ENCODE measurements at regions not wholly inside any gene's neighbourhood (a gene's known extent, or its start where the extent isn't known, plus 50 kb on each side); places are given as distances from the start of the nearest gene placed in this dataset.
"Not testable (repeated sequence)": the region's sequence is repeated elsewhere in the genome, so short reads cannot be mapped to it uniquely, and the experiment has no call there.

- H2BK15ac ChIP-seq (replicated peaks; ENCODE audit: low read depth); H3K4ac ChIP-seq (ENCODE audit: low read depth, low read length); DNase-seq; H3K4me2 ChIP-seq (ENCODE audit: low read length); H3K4me1 ChIP-seq (ENCODE audit: control insufficient read depth, low read depth, low read length); H3K23ac ChIP-seq (ENCODE audit: low read length); H4K5ac ChIP-seq (ENCODE audit: low read length); H2BK5ac ChIP-seq (ENCODE audit: low read length); H3K36me3 ChIP-seq (ENCODE audit: control insufficient read depth, insufficient read depth, low read length); H3K18ac ChIP-seq (ENCODE audit: low read length); H2BK120ac ChIP-seq (ENCODE audit: low read depth, low read length); H3K27ac ChIP-seq (ENCODE audit: low read depth, low read length); H3K4me3 ChIP-seq (ENCODE audit: low read length); H3K56ac ChIP-seq (ENCODE audit: low read length); H4K8ac ChIP-seq (ENCODE audit: low read depth, low read length); H2AK5ac ChIP-seq (ENCODE audit: low read length); H3K27me3 ChIP-seq (ENCODE audit: insufficient read depth, low read length, poor library complexity); H3K9ac ChIP-seq (ENCODE audit: low read length); H3K79me2 ChIP-seq (ENCODE audit: control insufficient read depth, insufficient read depth, low read length); H3K79me1 ChIP-seq (ENCODE audit: low read length): not testable (repeated sequence)
- WGBS (ENCODE audit: extremely low coverage, insufficient coverage, low lambda C conversion rate): no CpG with 5 or more reads among the region's 5 CpGs
Observed at GRCh38 chr5:52102311-52102710, 685.4 kb upstream of the ITGA1 start.

- Histone ChIP-seq H3K4me2 (ENCODE audit: low read length) (no peak overlapping the region), H3K18ac (ENCODE audit: low read length) (no peak overlapping the region), H4K5ac (ENCODE audit: low read length) (no peak overlapping the region), H3K27ac (ENCODE audit: low read depth, low read length) (no peak overlapping the region), H2BK5ac (ENCODE audit: low read length) (no peak overlapping the region), H2AK5ac (ENCODE audit: low read length) (no peak overlapping the region), H3K4me1 (ENCODE audit: control insufficient read depth, low read depth, low read length) (no peaks in the 10 kb centered on the region), H2BK120ac (ENCODE audit: low read depth, low read length) (no peak overlapping the region), H3K23ac (ENCODE audit: low read length) (no peak overlapping the region), H3K27me3 (ENCODE audit: insufficient read depth, low read length, poor library complexity) (no peaks in the 10 kb centered on the region), H3K36me3 (ENCODE audit: control insufficient read depth, insufficient read depth, low read length) (no peaks in the 10 kb centered on the region), H2BK15ac (replicated peaks; ENCODE audit: low read depth) (no peak overlapping the region), H3K79me1 (ENCODE audit: low read length) (no peaks in the 10 kb centered on the region), H4K8ac (ENCODE audit: low read depth, low read length) (no peak overlapping the region), H3K4me3 (ENCODE audit: low read length) (no peak overlapping the region), H3K56ac (ENCODE audit: low read length) (no peak overlapping the region), H3K79me2 (ENCODE audit: control insufficient read depth, insufficient read depth, low read length) (no peaks in the 10 kb centered on the region), H3K9ac (ENCODE audit: low read length) (no peak overlapping the region), H3K4ac (ENCODE audit: low read depth, low read length) (no peak overlapping the region)
- WGBS (ENCODE audit: extremely low coverage, insufficient coverage, low lambda C conversion rate): no CpG with 5 or more reads among the region's 4 CpGs
- no peak for DNase-seq
Observed at GRCh38 chr5:52107210-52107905, 680.4 kb upstream of the ITGA1 start.

GRCh38 chr5:52119768-52120167 lies 667.9 kb upstream of the ITGA1 start:
- Histone ChIP-seq H2BK15ac (replicated peaks; ENCODE audit: low read depth) (no peak overlapping the region), H3K36me3 (ENCODE audit: control insufficient read depth, insufficient read depth, low read length) (no peaks in the 10 kb centered on the region), H4K8ac (ENCODE audit: low read depth, low read length) (no peak overlapping the region), H3K27me3 (ENCODE audit: insufficient read depth, low read length, poor library complexity) (no peaks in the 10 kb centered on the region), H3K18ac (ENCODE audit: low read length) (no peak overlapping the region), H3K4ac (ENCODE audit: low read depth, low read length) (no peak overlapping the region), H3K27ac (ENCODE audit: low read depth, low read length) (no peak overlapping the region), H2BK5ac (ENCODE audit: low read length) (no peak overlapping the region), H3K4me1 (ENCODE audit: control insufficient read depth, low read depth, low read length) (no peaks in the 10 kb centered on the region), H3K79me1 (ENCODE audit: low read length) (no peaks in the 10 kb centered on the region), H3K79me2 (ENCODE audit: control insufficient read depth, insufficient read depth, low read length) (no peaks in the 10 kb centered on the region), H3K4me3 (ENCODE audit: low read length) (no peak overlapping the region), H4K5ac (ENCODE audit: low read length) (no peak overlapping the region), H3K9ac (ENCODE audit: low read length) (no peak overlapping the region), H3K23ac (ENCODE audit: low read length) (no peak overlapping the region), H3K56ac (ENCODE audit: low read length) (no peak overlapping the region), H3K4me2 (ENCODE audit: low read length) (no peak overlapping the region), H2AK5ac (ENCODE audit: low read length) (no peak overlapping the region), H2BK120ac (ENCODE audit: low read depth, low read length) (no peak overlapping the region)
- no CpG with 5 or more reads among the region's 1 CpG for WGBS (ENCODE audit: extremely low coverage, insufficient coverage, low lambda C conversion rate)
- peak; percentile 46 for DNase-seq

- Histone ChIP-seq H3K4me3 (ENCODE audit: low read length) (no peak overlapping the region), H4K5ac (ENCODE audit: low read length) (no peak overlapping the region)
Observed at GRCh38 chr5:52132053-52132452, 655.7 kb upstream of the ITGA1 start.

GRCh38 chr5:52134013-52134650 lies 653.6 kb upstream of the ITGA1 start:
- no peaks in the 10 kb centered on the region for H3K27me3 ChIP-seq (ENCODE audit: insufficient read depth, low read length, poor library complexity)
- H4K8ac ChIP-seq (ENCODE audit: low read depth, low read length): no peak overlapping the region
- H3K36me3 ChIP-seq (ENCODE audit: control insufficient read depth, insufficient read depth, low read length): no peaks in the 10 kb centered on the region
- no peak overlapping the region for H3K4ac ChIP-seq (ENCODE audit: low read depth, low read length)
- H3K79me2 ChIP-seq (ENCODE audit: control insufficient read depth, insufficient read depth, low read length): no peaks in the 10 kb centered on the region
- H2AK5ac ChIP-seq (ENCODE audit: low read length): no peak overlapping the region
- no peak overlapping the region for H3K9ac ChIP-seq (ENCODE audit: low read length)
- no CpG with 5 or more reads among the region's 3 CpGs for WGBS (ENCODE audit: extremely low coverage, insufficient coverage, low lambda C conversion rate)
- no peak overlapping the region for H4K5ac ChIP-seq (ENCODE audit: low read length)
- no peak overlapping the region for H3K18ac ChIP-seq (ENCODE audit: low read length)
- no peak overlapping the region for H3K4me2 ChIP-seq (ENCODE audit: low read length)
- H3K56ac ChIP-seq (ENCODE audit: low read length): no peak overlapping the region
- H3K4me3 ChIP-seq (ENCODE audit: low read length): no peak overlapping the region
- H3K23ac ChIP-seq (ENCODE audit: low read length): no peak overlapping the region
- H3K4me1 ChIP-seq (ENCODE audit: control insufficient read depth, low read depth, low read length): no peaks in the 10 kb centered on the region
- no peak overlapping the region for H2BK120ac ChIP-seq (ENCODE audit: low read depth, low read length)
- no peak overlapping the region for H3K27ac ChIP-seq (ENCODE audit: low read depth, low read length)
- no peak overlapping the region for H2BK15ac ChIP-seq (replicated peaks; ENCODE audit: low read depth)
- no peak overlapping the region for H2BK5ac ChIP-seq (ENCODE audit: low read length)
- no peaks in the 10 kb centered on the region for H3K79me1 ChIP-seq (ENCODE audit: low read length)
- DNase-seq: no peak

More at GRCh38 chr5:52132053-52132452, 655.7 kb upstream of the ITGA1 start:
- Histone ChIP-seq H3K4me2 (ENCODE audit: low read length) (no peak overlapping the region), H3K23ac (ENCODE audit: low read length) (no peak overlapping the region), H2BK5ac (ENCODE audit: low read length) (no peak overlapping the region), H2BK15ac (replicated peaks; ENCODE audit: low read depth) (no peak overlapping the region), H3K18ac (ENCODE audit: low read length) (no peak overlapping the region), H2AK5ac (ENCODE audit: low read length) (no peak overlapping the region), H2BK120ac (ENCODE audit: low read depth, low read length) (no peak overlapping the region), H3K56ac (ENCODE audit: low read length) (no peak overlapping the region), H3K9ac (ENCODE audit: low read length) (no peak overlapping the region), H3K27me3 (ENCODE audit: insufficient read depth, low read length, poor library complexity) (no peaks in the 10 kb centered on the region), H3K36me3 (ENCODE audit: control insufficient read depth, insufficient read depth, low read length) (no peaks in the 10 kb centered on the region), H3K79me2 (ENCODE audit: control insufficient read depth, insufficient read depth, low read length) (no peaks in the 10 kb centered on the region), H3K4ac (ENCODE audit: low read depth, low read length) (no peak overlapping the region), H4K8ac (ENCODE audit: low read depth, low read length) (no peak overlapping the region), H3K27ac (ENCODE audit: low read depth, low read length) (no peak overlapping the region), H3K4me1 (ENCODE audit: control insufficient read depth, low read depth, low read length) (no peaks in the 10 kb centered on the region), H3K79me1 (ENCODE audit: low read length) (no peaks in the 10 kb centered on the region)
- no peak for DNase-seq
- no CpG with 5 or more reads among the region's 3 CpGs for WGBS (ENCODE audit: extremely low coverage, insufficient coverage, low lambda C conversion rate)

Data from mesendoderm (in vitro differentiated cells).